ENCODE measurements at regions not wholly inside any gene's neighbourhood (a gene's known extent, or its start where the extent isn't known, plus 50 kb on each side); places are given as distances from the start of the nearest gene placed in this dataset.

GRCh38 chr2:23112517-23112916, 272.5 kb upstream of the KLHL29 start:
- TF ChIP-seq CTCF (IDR thresholded peaks at IDR 0.05; ENCODE audit: borderline replicate concordance, extremely low read depth, low read length, poor library complexity, severe bottlenecking) (no peak), EZH2 (IDR thresholded peaks at IDR 0.05; ENCODE audit: borderline replicate concordance, low read depth, low read length, severe bottlenecking) (no peak)

Data from DND-41 (cell line).